Natural killer cell (primary cell): ENCODE measurements at regions not wholly inside any gene's neighbourhood (a gene's known extent, or its start where the extent isn't known, plus 50 kb on each side); places are given as distances from the start of the nearest gene placed in this dataset.

Experiments
- ATAC-seq, 3 donors: fragments of 150-1000 bp in 2 of 3; fragments of 200-7000 bp in 1 of 3; cut with Tn5 transposase; 1 replicate in 1 of 3; 2 replicates in 2 of 3; pipeline ENCODE4 v1.10.0; 2021; ENCODE audit warnings: mild to moderate bottlenecking in 2 of 3, moderate library complexity in 2 of 3
- DNase-seq, 2 donors: peaks; one replicate each; pipeline versions ENCODE4 v3.0.0 to v3.0.0-alpha.2; 2013 to 2021; ENCODE audit warnings: mixed read lengths in 1 of 2
- H3K27ac ChIP-seq: one replicate; pipeline ENCODE4 v1.5.1; 2013; ENCODE audit warnings: mild to moderate bottlenecking, low read length
- H3K27me3 ChIP-seq: one replicate; pipeline ENCODE4 v1.6.1; 2013; ENCODE audit warnings: low read length; ENCODE audit not compliant: control insufficient read depth, insufficient read depth
- H3K36me3 ChIP-seq: one replicate; pipeline ENCODE4 v1.6.1; 2013; ENCODE audit warnings: low read length; ENCODE audit not compliant: control insufficient read depth, insufficient read depth
- H3K4me1 ChIP-seq: one replicate; pipeline ENCODE4 v1.6.1; 2013; ENCODE audit warnings: low read length; ENCODE audit not compliant: control insufficient read depth, insufficient read depth
- H3K4me3 ChIP-seq: one replicate; pipeline ENCODE4 v1.5.1; 2013; ENCODE audit warnings: low read length
- H3K9me3 ChIP-seq: one replicate; pipeline ENCODE4 v1.6.1; 2013; ENCODE audit warnings: low read length; ENCODE audit not compliant: control insufficient read depth, insufficient read depth
- H3K27ac Mint-ChIP-seq, 2 donors: one replicate each; pipeline ENCODE4 v1.8.0; 2022; ENCODE audit warnings: mild to moderate bottlenecking in 2 of 2, mixed read lengths in 2 of 2, moderate library complexity in 1 of 2
- H3K27me3 Mint-ChIP-seq, 2 donors: one replicate each; pipeline ENCODE4 v1.8.0; 2022; ENCODE audit warnings: low read depth in 2 of 2, mixed read lengths in 2 of 2
- H3K36me3 Mint-ChIP-seq: one replicate; pipeline ENCODE4 v1.8.0; 2022; ENCODE audit warnings: mixed read lengths
- H3K4me1 Mint-ChIP-seq, 2 donors: one replicate each; pipeline ENCODE4 v1.8.0; 2022; ENCODE audit warnings: mixed read lengths in 2 of 2
- H3K4me3 Mint-ChIP-seq: one replicate; pipeline ENCODE4 v1.8.0; 2022; ENCODE audit warnings: mild to moderate bottlenecking, moderate library complexity, mixed read lengths
- H3K9me3 Mint-ChIP-seq, 2 donors: one replicate each; pipeline ENCODE4 v1.8.0; 2022; ENCODE audit warnings: mixed read lengths in 2 of 2
- CTCF ChIP-seq: fragments of 200-600 bp; IDR thresholded peaks from one replicate; pipeline ENCODE4 v1.8.0; 2022; ENCODE audit warnings: antibody characterized with exemption
- WGBS: methylation state at CpG from one replicate; pipeline ENCODE4 v1.1.7; 2013; ENCODE audit warnings: missing lambda C conversion rate; ENCODE audit not compliant: insufficient coverage; 5-methylcytosine and 5-hydroxymethylcytosine counted together
- intact Hi-C: fragments of 100-400 bp; cut with micrococcal nuclease; formaldehyde crosslinking; loops from one replicate; pipeline ENCODE4 v1.14.2; 2022

DNA sequence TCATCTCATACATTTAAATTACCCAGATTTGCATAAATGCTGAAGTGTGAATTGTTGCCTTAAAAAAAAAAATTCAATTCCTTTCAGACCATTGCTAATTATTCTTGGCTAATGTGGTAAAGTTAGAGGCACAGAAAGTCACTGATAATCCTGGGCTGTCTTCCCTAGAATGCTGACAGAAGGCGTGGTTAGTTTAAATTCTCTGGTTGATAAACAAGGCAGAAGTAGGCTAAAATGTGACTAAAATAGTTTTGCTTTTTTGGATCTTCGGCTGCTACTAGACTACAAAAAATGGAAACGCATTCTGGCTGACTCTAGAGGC lies 193.7 kb downstream of the OTOL1 start:
- WGBS: 82% methylated on average over 3 of the region's 3 CpGs
- Mint-ChIP-seq H3K27me3 (no peaks in the 10 kb centered on the region), H3K27ac (no peak overlapping the region), H3K9me3 (peaks cover 5 to 8% of the 10 kb centered on the region in 2 donors), H3K4me1 (no peaks in the 10 kb centered on the region), H3K36me3 (no peaks in the 10 kb centered on the region), H3K4me3 (no peak overlapping the region)
- Histone ChIP-seq H3K9me3 (no peaks in the 10 kb centered on the region), H3K27ac (no peak overlapping the region), H3K36me3 (no peaks in the 10 kb centered on the region), H3K4me1 (no peaks in the 10 kb centered on the region), H3K4me3 (no peak overlapping the region), H3K27me3 (no peaks in the 10 kb centered on the region)
- intact Hi-C loops: no loop called here
- DNase-seq (no peak), ATAC-seq (no peak)
- no peak for TF ChIP-seq CTCF

GRCh38 chr3:161691677-161692076 lies 195.1 kb downstream of the OTOL1 start:
- no peaks in the 10 kb centered on the region for H3K27me3 ChIP-seq
- H3K27ac ChIP-seq: no peak overlapping the region
- intact Hi-C loops: no loop called here
- ATAC-seq (no peak), DNase-seq (no peak)
- 100% methylated on average over 1 of the region's 1 CpG for WGBS
- Mint-ChIP-seq H3K4me1 (no peaks in the 10 kb centered on the region), H3K27ac (no peak overlapping the region), H3K4me3 (no peak overlapping the region), H3K36me3 (no peaks in the 10 kb centered on the region), H3K9me3 (peaks cover 3 to 5% of the 10 kb centered on the region in 2 donors), H3K27me3 (no peaks in the 10 kb centered on the region)
- no peak for TF ChIP-seq CTCF
- H3K4me3 ChIP-seq: no peak overlapping the region
- no peaks in the 10 kb centered on the region for H3K4me1 ChIP-seq
- H3K36me3 ChIP-seq: no peaks in the 10 kb centered on the region
- no peaks in the 10 kb centered on the region for H3K9me3 ChIP-seq

DNA sequence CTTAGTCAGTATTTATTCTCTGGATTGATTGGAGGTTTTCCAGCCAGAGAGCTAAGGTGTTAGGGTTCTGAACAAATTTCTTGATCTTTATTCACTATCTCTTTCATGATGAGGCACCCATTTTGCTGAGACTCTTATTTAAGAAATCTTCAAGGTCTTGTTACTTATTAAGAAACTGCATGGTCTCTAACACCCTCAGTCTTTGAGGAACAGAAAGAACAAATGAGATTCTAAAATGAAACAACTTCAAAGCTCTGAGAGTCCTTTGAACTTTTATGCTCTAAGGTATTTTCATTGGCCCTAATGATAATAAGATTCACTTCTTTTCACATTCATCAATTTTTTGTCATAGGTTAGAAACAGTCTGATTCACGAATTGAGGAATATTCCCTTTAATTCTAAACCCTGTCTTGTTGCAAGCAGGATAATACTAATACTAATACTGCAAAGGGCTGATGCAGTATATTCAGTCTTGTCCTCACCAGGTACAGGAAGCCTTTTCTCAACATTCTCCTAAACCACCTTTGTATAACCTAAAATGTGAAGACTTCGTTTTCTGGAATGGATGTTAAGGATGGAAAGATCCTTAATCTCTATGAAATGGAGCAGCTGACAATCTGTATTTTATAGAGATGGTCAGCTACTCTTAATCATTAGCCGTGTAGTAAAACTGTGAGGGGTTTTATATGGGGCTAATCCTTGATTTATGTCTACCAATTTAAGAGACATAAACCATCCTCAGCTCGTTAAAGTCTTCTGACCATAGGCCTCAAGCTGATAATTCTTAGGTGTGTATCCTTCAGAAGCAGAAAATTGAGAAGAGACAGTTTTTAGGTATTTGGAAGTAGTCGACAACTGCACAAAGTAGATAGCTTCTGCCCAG lies 198.3 kb downstream of the OTOL1 start:
- H3K36me3 ChIP-seq: no peaks in the 10 kb centered on the region
- no peak overlapping the region for H3K27ac ChIP-seq
- no peaks in the 10 kb centered on the region for H3K9me3 ChIP-seq
- no peaks in the 10 kb centered on the region for H3K4me1 ChIP-seq
- no peaks in the 10 kb centered on the region for H3K4me1 Mint-ChIP-seq
- no peak for TF ChIP-seq CTCF
- H3K27me3 ChIP-seq: no peaks in the 10 kb centered on the region
- no peaks in the 10 kb centered on the region for H3K27me3 Mint-ChIP-seq
- DNase-seq (no peak), ATAC-seq (no peak)
- no peak overlapping the region for H3K4me3 ChIP-seq
- peaks cover 3 to 4% of the 10 kb centered on the region in 2 donors for H3K9me3 Mint-ChIP-seq
- no peak overlapping the region for H3K27ac Mint-ChIP-seq
- H3K36me3 Mint-ChIP-seq: no peaks in the 10 kb centered on the region
- no peak overlapping the region for H3K4me3 Mint-ChIP-seq
- WGBS: 75% methylated on average over 2 of the region's 5 CpGs
- intact Hi-C loops: no loop called here

GRCh38 chr3:161695811-161696210 lies 199.2 kb downstream of the OTOL1 start:
- no peaks in the 10 kb centered on the region for H3K9me3 ChIP-seq
- no peaks in the 10 kb centered on the region for H3K36me3 ChIP-seq
- Mint-ChIP-seq H3K36me3 (no peaks in the 10 kb centered on the region), H3K27me3 (no peaks in the 10 kb centered on the region), H3K4me1 (no peaks in the 10 kb centered on the region), H3K27ac (no peak overlapping the region), H3K4me3 (no peak overlapping the region), H3K9me3 (peaks cover 3 to 4% of the 10 kb centered on the region in 2 donors)
- TF ChIP-seq CTCF: no peak
- DNase-seq: no peak
- no peak overlapping the region for H3K27ac ChIP-seq
- WGBS: no CpG with 5 or more reads among the region's 1 CpG
- ATAC-seq: no peak
- H3K4me1 ChIP-seq: no peaks in the 10 kb centered on the region
- no peak overlapping the region for H3K4me3 ChIP-seq
- H3K27me3 ChIP-seq: no peaks in the 10 kb centered on the region
- intact Hi-C loops: no loop called here
